Posterior cingulate gyrus (tissue), 11 donors: ENCODE measurements at regions not wholly inside any gene's neighbourhood (a gene's known extent, or its start where the extent isn't known, plus 50 kb on each side); places are given as distances from the start of the nearest gene placed in this dataset.
"Not testable (repeated sequence)": the region's sequence is repeated elsewhere in the genome, so short reads cannot be mapped to it uniquely, and the experiment has no call there.

Experiments
- DNase-seq, 10 donors: peaks; one replicate each; pipeline versions ENCODE4 v3.0.0 to v3.0.0-alpha.2; 2020 to 2021; ENCODE audit warnings: mixed read lengths in 3 of 10
- intact Hi-C: fragments of 100-400 bp; cut with DNase I; formaldehyde crosslinking; loops from one replicate; pipeline ENCODE4 v1.15.1; 2023

DNA sequence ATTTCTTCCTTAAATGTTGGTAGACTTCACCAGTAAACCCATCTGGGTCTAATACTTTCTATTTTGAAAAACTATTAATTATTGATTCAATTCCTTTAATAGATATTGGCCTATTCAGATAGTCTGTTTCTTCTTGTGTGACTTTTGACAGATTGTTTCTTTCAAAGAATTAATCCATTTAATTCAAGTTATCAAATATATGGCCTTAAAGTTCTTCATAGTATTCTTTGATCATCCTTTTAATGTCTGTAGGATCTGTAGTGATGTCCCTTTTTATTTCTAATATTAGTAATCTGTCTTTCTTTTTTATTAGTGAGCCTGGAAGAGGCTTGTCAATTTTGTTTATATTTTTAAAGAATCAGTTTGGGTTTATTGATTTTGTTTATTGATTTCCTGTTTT, 190.0 kb downstream of the SLC38A4 start:
- intact Hi-C loops: no loop called here
- DNase-seq: no peak

DNA sequence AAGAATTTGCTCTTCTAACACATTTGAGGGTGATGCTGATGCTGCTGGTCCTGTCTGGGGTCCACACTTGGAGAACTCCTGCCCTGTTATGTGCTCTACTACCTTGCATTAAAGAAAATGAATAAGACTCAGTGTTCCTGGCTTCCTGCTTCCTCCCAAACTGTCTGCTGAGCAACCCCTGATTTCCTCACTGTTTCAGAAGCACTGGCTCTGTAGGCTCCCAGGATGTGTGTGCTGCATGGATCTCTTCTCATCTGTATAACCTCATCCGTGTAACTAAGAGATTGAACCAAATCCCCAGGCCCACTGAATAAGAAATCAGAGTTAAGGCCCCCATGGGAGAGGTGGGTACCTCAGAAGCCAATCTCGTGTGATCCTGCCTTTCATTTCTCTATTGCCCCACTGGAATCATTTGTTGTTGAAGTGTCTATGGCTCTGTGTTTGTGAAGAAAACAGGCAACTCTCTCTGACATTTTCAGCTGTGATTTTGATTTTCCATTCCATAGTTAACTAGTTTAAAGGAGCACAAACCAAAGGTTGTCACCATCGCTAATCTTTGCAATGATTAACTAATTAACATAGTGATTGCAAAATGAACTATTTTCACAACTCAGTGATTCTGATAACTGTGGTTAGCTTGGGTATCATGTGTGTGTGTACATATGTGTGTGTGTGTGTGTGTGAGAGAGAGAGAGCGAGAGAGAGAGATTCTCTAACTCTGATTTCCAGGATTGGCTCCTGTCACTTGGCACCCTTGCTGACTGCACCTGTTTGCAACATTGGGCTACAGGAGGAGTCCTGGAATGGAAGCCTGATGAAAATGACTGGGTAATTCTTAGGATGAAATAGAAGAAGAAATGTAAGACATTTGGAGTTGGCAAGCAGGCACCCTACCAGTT, 196.2 kb downstream of the SLC38A4 start:
- intact Hi-C loops: no loop called here
- DNase-seq: no peak

DNA sequence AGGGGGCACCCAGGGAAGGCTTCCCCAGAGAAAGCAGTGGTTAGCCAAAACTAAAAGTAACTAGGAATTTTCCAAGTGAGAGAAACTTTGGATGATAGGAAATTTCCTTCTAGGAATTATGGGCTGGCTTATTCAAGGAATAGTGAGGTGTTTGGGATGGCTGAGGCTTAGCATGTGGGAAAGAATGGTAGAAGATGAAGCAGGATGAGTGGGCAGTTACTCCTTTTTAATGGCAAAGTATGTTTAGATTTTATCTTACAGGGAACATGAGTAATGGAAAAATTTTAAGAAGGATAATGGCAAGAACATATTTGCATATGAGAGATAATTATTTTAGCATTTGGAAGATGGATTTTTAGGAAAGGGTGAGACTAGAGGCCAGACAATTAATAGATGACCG, 197.6 kb downstream of the SLC38A4 start:
- DNase-seq: no peak
- intact Hi-C loops: no loop called here

DNA sequence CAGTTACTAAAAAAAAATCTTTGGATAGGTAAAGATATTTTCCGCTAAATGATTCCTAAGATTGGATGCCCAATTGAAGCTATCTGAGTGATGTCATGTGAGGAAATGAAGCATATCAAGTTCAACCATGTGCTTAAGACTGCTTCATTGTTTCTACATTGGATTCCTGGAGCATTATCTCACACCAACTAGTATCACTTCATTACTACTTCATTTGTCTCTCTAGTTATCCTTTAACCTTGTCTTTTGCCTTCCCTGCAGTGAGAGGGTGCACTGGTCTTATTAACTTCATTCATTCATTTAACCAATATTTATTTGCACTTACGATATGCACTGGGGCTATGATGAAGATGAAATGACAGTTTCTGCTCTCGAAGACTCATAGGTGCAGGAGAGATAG, 198.1 kb downstream of the SLC38A4 start:
- intact Hi-C loops: no loop called here
- no peak for DNase-seq

DNA sequence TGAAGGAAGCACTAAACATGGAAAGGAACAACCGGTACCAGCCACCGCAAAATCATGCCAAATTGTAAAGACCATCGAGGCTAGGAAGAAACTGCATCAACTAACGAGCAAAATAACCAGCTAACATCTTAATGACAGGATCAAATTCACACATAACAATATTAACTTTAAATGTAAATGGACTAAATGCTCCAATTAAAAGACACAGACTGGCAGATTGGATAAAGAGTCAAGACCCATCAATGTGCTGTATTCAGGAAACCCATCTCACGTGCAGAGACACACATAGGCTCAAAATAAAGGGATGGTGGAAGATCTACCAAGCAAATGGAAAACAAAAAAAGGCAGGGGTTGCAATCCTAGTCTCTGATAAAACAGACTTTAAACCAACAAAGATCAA, 206.3 kb downstream of the SLC38A4 start:
- DNase-seq, intact Hi-C loops: not testable (repeated sequence)

DNA sequence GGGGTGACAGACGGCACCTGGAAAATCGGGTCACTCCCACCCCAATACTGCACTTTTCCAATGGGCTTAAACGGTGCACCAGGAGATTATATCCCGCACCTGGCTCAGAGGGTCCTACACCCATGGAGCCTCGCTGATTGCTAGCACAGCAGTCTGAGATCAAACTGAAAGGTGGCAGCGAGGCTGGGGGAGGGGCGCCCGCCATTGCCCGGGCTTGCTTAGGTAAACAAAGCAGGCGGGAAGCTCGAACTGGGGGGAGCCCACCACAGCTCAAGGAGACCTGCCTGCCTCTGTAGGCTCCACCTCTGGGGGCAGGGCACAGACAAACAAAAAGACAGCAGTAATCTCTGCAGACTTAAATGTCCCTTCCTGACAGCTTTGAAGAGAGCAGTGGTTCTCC, 208.1 kb downstream of the SLC38A4 start:
- intact Hi-C loops: not testable (repeated sequence)
- DNase-seq: peak in 1 of 10 donors; percentile 42

DNA sequence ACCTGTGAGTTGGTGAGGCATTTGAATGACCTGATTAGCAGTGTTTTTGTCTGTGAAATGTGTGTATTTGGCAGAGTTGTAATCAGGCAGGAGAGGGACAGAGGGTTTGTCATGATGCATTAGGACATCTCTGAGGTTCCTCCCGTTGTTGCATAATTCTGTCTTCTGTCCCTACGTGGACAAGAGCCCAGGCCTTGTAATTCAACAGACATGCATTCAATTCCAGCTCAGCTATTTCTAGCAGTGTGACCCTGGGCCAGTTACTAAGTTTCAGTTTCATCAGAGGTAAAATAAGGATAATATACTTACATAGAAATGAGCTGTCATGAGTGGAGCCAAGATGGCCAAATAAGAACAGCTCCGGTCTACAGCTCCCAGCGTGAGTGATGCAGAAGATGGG, 208.6 kb downstream of the SLC38A4 start:
- DNase-seq: no peak
- intact Hi-C loops: no loop called here

DNA sequence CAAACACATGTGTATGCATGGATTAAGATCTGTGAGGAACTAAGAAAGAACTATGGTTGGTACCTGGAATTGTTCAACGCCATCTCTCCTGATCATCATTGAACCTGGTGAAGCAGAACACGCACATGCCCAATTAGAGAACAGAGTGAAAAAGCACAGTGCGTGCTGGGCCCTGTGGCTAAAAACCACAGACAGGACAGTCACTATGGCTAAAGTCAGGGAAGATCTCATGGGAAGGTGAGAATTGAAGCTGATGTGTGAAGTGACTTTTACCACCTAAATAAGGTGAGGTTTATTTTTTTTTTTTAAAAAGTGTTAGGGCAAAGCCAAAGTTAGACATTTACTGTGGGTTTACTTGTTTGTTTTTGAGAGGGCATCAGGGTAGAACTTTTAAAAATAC, 215.0 kb downstream of the SLC38A4 start:
- intact Hi-C loops: no loop called here
- DNase-seq: no peak

DNA sequence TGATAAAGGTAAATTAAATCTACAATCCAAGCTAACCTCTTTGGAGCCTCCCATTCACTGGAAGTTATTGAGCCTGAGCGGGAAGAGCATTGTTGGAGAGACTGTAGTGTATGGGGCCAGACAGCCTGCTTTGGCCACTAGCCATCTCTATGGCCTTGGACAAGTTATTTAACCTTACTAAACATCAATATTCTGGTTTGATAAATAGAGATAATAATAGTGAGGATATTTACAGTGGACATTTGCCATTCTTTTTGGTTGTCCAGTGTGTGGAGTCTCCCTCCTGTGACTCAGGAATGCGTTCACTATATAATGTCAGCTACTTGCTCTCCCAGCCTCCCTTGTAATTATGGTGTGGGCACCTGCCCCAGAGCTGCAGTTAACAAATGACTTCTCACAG, 216.1 kb downstream of the SLC38A4 start:
- intact Hi-C loops: no loop called here
- no peak for DNase-seq

DNA sequence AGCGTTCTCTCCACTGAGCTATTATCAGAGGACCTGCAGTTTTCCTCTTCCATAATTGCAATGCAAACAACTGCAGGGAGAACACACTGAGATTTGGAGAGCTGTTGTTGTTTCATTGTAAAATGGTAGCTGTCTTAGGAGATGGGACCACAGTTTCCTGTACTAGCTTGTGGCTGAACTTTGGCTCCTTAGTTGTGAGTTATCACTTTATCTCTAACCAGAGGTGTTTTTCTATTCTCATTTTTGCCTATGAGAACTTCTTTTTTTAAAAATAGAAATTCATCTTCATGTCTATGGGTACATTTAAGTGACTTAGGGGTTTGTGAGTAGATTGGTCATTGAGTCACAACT, 216.5 kb downstream of the SLC38A4 start:
- intact Hi-C loops: no loop called here
- DNase-seq: no peak

DNA sequence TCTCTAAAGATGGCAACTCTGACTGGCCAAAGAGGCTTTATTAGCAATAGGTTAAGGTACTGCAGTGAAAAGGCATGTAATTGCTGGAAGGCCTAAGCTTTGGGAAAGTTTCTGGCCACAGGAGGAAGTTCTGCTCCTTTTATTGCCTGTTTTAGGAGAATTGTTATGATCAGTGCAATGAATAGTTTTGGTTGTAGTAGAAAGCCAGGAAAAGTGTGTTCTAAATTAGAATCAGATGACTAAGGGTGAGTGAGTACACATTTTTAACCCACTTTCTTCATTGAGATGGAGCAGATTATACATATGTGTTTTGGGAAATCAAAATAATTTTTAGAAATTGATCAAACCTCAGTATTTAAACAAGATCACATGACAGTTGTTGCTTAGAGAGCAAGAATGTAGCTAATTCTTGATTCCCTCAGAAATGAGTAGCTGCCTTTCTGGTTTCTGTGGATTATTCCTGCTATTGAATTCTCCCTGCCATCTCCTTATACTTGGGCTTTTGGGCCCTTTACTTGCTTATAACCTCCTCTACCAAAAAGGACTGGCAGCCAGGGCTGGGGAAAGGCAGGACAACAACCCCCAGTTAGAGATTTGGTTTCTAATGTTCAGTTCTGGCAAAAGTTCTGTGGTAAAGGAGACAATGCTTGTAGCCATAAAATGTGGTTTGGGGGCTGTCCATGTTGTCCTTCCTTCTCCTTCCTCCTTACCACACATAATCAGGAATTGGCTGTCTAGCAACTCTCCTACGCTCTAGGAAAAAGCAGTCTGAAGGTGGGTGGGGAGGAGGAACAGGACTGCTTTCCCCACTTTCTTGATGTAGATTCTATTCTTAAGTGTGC, 217.1 kb downstream of the SLC38A4 start:
- no peak for DNase-seq
- intact Hi-C loops: no loop called here

DNA sequence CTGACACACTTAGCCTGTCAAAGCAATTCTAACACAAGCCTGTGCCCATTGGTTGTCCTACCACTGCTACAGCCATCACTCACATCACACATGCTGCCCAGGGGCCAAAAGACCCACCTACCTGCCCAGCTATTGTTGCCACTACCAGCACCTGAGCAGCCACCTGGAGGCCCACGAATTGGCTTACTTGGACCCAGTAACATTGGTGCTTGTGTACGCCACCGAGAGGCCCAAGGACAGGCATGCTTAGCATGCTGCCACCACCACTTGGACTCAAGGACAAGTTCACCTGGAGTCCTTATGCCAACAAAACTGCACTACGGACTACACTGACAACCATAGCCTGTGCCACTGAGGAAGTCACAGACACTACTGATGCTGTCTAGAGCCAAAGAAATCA, 221.1 kb downstream of the SLC38A4 start:
- DNase-seq: no peak
- intact Hi-C loops: no loop called here

DNA sequence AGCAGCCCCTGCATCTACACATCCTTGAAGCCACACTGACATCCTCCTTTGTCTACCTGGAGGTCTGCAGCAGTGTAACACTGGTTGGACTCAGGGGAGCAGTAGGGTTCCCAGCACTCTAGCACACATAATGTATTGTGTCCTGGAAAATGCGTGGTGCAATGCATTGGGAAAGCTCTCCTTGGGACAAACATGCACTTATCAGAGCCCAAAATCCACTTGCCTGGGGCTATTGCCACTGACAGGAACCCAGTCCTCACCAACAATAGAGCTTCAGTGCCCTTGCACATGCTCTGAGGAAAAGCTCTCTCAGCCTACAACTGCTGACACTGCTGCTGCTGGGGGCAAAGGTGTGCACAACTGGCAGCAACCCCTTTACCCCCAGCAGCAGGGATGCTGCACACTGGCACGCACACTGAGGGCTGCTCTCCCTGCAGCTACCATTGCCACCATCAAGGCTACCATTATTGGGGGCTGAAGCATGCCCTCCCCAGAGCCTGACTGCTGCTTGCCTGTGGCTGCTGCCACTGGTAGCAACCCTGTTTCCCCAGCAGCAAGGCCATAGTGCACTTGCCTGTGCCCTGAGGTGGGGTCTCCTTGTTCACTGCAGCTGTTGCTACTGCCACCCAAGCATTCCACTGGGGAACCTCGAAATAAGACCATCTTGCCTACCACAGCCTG, 221.9 kb downstream of the SLC38A4 start:
- peak in 1 of 10 donors; percentile 52 for DNase-seq
- intact Hi-C loops: no loop called here

DNA sequence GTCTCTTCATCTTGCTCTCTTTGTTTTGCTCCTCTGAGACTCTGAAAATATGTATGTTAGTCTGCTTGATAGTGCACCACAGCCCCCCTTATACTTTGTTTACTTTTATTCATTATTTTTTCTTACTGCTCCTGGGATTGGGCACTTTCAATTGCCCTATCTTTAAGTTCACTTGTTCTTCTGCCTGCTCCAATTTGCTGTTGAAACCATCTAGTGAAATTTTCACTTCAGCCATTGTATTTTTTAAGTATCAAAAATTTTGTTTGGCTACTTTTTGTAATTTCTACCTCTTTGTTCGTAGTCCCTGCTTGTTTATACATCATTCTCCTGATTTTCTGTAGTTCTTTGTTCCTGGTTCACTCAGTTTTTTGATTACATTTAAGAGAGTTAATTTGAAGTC, 223.3 kb downstream of the SLC38A4 start:
- intact Hi-C loops: no loop called here
- DNase-seq: no peak

DNA sequence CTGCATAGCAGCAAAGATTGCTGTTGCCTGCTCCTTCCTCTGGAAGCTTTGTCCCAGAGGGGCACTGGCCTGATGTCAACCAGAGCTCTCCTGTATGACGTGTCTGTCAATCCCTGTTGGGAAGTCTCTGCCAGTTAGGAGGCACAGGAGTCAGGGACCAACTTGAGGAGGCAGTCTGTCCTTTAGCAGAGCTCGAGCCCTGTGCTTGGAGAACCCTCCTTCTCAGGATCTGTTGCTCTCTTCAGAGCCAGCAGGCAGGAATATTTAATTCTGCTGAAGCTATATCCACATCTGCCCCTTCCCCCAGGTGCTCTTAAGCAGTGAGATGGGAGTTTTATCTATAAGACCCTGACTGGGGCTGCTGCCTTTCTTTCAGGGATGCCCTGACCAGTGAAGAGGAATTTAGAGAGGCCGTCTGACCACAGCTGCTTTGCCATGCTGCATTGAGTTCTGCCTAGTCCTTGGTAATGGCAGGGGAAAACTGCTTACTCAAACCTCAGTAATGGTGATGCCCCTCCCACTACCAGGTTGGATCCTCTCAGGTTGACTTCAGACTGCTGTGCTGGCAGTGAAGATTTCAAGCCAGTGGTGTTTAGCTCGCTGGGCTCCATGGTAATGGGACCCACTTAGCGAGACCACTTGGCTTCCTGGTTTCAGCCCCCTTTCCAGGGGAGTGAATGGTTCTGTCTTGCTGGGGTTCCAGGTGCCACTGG, 218.6 kb upstream of the SLC38A2 start:
- intact Hi-C loops: no loop called here
- DNase-seq: no peak

DNA sequence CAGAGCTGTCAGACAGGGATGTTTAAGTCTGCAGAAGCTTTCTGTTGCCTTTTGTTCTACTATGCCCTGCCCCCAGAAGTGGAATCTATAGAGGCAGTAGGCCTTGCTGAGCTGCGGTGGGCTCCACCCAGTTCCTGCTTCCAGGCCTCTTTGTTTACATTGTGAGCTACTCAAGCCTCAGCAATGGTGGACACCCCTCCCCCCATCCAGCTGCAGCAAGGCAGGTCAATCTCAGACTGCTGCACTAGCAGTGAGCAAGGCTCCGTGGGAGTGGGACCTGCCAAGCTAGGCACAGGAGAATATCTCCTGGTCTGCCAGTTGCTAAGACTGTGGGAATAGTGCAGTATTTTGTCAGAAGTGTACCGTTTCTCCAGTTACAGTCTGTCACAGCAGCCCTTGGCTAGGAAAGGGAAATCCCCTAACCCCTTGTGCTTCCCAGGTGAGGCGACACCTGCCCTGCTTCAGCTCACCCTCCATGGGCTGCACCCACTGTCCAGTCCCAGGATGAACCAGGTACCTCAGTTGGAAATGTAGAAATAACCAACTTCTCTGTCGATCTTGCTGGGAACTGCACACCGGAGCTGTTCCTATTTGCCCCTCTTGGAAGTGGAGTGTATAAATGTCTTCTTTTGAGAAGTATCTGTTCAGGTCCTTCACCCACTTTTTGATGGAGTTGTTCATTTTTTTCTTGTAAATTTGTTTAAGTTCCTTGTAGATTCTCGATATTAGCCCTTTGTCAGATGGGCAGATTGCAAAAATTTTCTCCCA, 213.5 kb upstream of the SLC38A2 start:
- DNase-seq: peak in 1 of 10 donors; percentile 59
- intact Hi-C loops: no loop called here

DNA sequence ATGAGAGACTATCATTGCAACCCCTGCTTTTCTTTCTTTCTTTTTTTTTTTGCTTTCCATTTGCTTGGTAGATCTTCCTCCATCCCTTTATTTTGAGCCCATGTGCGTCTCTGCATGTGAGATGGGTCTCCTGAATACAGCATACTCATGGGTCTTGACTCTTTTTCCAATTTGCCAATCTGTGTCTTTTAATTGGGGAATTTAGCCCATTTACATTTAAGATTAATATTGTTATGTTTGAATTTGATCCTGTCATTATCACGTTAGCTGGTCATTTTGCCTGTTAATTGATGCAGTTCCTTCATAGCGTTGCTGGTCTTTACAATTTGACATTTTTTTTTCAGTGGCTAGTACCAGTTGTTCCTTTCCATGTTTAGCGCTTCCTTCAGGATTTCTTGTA, 211.5 kb upstream of the SLC38A2 start:
- intact Hi-C loops, DNase-seq: not testable (repeated sequence)

DNA sequence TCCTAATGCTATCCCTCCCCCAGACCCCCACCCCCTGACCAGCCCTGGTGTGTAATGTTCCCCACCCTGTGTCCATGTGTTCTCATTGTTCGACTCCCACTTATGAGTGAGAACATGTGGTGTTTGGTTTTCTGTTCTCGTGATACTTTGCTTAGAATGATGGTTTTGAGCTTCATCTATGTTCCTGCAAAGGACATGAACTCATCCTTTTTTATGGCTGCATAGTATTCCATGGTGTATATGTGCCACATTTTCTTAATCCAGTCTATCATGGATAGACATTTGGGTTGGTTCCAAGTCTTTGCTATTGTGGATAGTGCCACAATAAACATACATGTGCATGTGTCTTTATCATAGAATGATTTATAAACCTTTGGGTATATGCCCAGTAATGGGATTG, 209.4 kb upstream of the SLC38A2 start:
- DNase-seq, intact Hi-C loops: not testable (repeated sequence)

DNA sequence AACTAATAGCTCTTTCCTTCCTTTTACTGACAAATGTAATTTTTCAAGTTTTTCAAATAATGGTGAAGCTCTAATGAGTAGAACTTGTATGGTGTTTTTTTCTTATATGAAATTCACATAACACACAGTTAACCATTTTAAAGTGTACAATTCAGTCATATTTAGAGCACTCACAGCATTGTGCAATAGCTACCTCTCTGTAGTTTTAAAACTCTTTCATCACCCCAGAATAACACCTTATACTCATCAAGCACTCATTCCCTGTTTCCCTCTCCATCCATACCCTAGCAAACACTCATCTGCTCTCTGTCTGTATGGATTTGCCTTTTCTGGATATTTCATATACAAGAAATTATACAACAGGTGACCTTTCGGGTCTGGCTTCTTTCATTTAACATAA, 207.9 kb upstream of the SLC38A2 start:
- DNase-seq: no peak
- intact Hi-C loops: no loop called here

DNA sequence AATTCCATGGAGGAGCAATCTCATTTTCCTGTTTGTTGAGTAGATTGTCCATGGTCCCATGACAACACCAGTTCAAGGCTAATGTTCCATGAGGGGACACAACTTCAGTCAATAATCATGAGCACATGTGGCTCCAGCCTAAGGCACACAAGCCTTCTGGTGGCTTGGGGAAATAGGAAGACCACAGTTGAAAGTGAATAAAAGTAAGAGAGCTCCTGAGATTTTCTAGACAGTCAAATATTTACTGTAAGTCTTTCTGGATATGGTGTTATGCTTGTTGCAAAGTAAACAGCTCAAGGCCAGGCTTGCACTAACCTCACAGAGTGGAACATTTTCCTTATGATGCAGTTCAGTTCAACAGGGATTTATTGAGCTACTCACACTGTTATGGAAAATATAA, 206.9 kb upstream of the SLC38A2 start:
- no peak for DNase-seq
- intact Hi-C loops: no loop called here
